Nephron (organoid): ENCODE measurements at regions not wholly inside any gene's neighbourhood (a gene's known extent, or its start where the extent isn't known, plus 50 kb on each side); places are given as distances from the start of the nearest gene placed in this dataset.
"Not testable (repeated sequence)": the region's sequence is repeated elsewhere in the genome, so short reads cannot be mapped to it uniquely, and the experiment has no call there.

Experiments
- H3K27ac Mint-ChIP-seq, 3 experiments: 2 replicates each; pipeline ENCODE4 v1.8.0; 2020; ENCODE audit warnings: mixed read lengths in 3 of 3, mild to moderate bottlenecking in 2 of 3, moderate library complexity in 1 of 3
- H3K27me3 Mint-ChIP-seq: 2 replicates; pipeline ENCODE4 v1.8.0; 2021; ENCODE audit warnings: low read depth, mild to moderate bottlenecking, moderate library complexity, mixed read lengths
- H3K36me3 Mint-ChIP-seq: 2 replicates; pipeline ENCODE4 v1.8.0; 2020; ENCODE audit warnings: low read depth, mixed read lengths
- H3K4me1 Mint-ChIP-seq: 2 replicates; pipeline ENCODE4 v1.8.0; 2020; ENCODE audit warnings: mixed read lengths
- H3K4me3 Mint-ChIP-seq, 3 experiments: 2 replicates each; pipeline ENCODE4 v1.8.0; 2020; ENCODE audit warnings: mild to moderate bottlenecking in 3 of 3, mixed read lengths in 3 of 3, moderate library complexity in 2 of 3
- H3K9me3 Mint-ChIP-seq: 2 replicates; pipeline ENCODE4 v1.8.0; 2020; ENCODE audit warnings: mixed read lengths
- TF ChIP-seq, protein P1 (sequence below), 3 experiments: fragments of 200-600 bp; sonication (generic); IDR thresholded peaks; one replicate each; pipeline ENCODE4 v1.5.0; 2021; ENCODE audit warnings: antibody characterized with exemption in 3 of 3; ENCODE audit not compliant: unreplicated experiment in 3 of 3

- no peaks in the 10 kb centered on the region for H3K36me3 Mint-ChIP-seq
- H3K9me3 Mint-ChIP-seq, result peaks cover 44% of the 10 kb centered on the region
- no peaks in the 10 kb centered on the region for H3K27me3 Mint-ChIP-seq
- TF ChIP-seq, protein P1, sequence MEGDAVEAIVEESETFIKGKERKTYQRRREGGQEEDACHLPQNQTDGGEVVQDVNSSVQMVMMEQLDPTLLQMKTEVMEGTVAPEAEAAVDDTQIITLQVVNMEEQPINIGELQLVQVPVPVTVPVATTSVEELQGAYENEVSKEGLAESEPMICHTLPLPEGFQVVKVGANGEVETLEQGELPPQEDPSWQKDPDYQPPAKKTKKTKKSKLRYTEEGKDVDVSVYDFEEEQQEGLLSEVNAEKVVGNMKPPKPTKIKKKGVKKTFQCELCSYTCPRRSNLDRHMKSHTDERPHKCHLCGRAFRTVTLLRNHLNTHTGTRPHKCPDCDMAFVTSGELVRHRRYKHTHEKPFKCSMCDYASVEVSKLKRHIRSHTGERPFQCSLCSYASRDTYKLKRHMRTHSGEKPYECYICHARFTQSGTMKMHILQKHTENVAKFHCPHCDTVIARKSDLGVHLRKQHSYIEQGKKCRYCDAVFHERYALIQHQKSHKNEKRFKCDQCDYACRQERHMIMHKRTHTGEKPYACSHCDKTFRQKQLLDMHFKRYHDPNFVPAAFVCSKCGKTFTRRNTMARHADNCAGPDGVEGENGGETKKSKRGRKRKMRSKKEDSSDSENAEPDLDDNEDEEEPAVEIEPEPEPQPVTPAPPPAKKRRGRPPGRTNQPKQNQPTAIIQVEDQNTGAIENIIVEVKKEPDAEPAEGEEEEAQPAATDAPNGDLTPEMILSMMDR (IDR thresholded peaks at IDR 0.05; ENCODE audit: unreplicated experiment in 3 of 3), result no peak
- H3K27ac Mint-ChIP-seq, result no peak overlapping the region
- no peak overlapping the region for H3K4me3 Mint-ChIP-seq
- H3K4me1 Mint-ChIP-seq, result no peaks in the 10 kb centered on the region
Observed at GRCh38 chr3:153422314-153422713, 260.3 kb downstream of the RAP2B start.

GRCh38 chr3:153423820-153424219 lies 261.8 kb downstream of the RAP2B start:
- not testable (repeated sequence) for H3K27me3 Mint-ChIP-seq, H3K27ac Mint-ChIP-seq, H3K4me1 Mint-ChIP-seq, H3K36me3 Mint-ChIP-seq, H3K4me3 Mint-ChIP-seq
- peaks cover 40% of the 10 kb centered on the region for H3K9me3 Mint-ChIP-seq

GRCh38 chr3:153426344-153426743 lies 264.3 kb downstream of the RAP2B start:
- H3K27ac Mint-ChIP-seq, result no peak overlapping the region
- no peak overlapping the region for H3K4me3 Mint-ChIP-seq
- no peaks in the 10 kb centered on the region for H3K36me3 Mint-ChIP-seq
- no peaks in the 10 kb centered on the region for H3K4me1 Mint-ChIP-seq
- no peaks in the 10 kb centered on the region for H3K27me3 Mint-ChIP-seq
- TF ChIP-seq, protein P1 (IDR thresholded peaks at IDR 0.05; ENCODE audit: unreplicated experiment in 3 of 3), result no peak
- peaks cover 26% of the 10 kb centered on the region for H3K9me3 Mint-ChIP-seq

GRCh38 chr3:153426803-153427202 lies 264.8 kb downstream of the RAP2B start:
- H3K4me1 Mint-ChIP-seq, result no peaks in the 10 kb centered on the region
- peaks cover 26% of the 10 kb centered on the region for H3K9me3 Mint-ChIP-seq
- H3K27me3 Mint-ChIP-seq, result no peaks in the 10 kb centered on the region
- no peak overlapping the region for H3K4me3 Mint-ChIP-seq
- H3K36me3 Mint-ChIP-seq, result no peaks in the 10 kb centered on the region
- TF ChIP-seq, protein P1 (IDR thresholded peaks at IDR 0.05; ENCODE audit: unreplicated experiment in 3 of 3), result no peak
- H3K27ac Mint-ChIP-seq, result no peak overlapping the region

DNA sequence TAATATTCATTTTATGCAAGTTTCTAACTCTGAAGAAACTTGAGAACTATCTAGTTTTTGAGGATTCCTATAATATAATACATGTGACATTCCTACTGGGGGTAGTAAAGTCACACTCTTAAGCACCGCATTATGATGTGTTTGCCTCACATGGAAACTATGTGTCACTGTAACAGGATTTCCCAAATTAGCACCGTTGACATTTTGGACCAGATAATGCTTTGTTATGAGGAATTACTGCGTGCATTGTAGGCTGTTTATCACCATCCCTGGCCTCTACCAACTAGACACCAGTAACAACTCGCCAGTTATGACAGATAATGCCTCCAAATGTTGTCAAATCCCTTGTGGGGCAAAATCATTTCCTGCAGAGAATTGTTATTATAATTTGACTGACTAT lies 267.8 kb downstream of the RAP2B start:
- H3K27ac Mint-ChIP-seq, result no peak overlapping the region
- H3K4me3 Mint-ChIP-seq, result no peak overlapping the region
- no peaks in the 10 kb centered on the region for H3K27me3 Mint-ChIP-seq
- no peaks in the 10 kb centered on the region for H3K9me3 Mint-ChIP-seq
- H3K36me3 Mint-ChIP-seq, result no peaks in the 10 kb centered on the region
- no peaks in the 10 kb centered on the region for H3K4me1 Mint-ChIP-seq
- TF ChIP-seq, protein P1 (IDR thresholded peaks at IDR 0.05; ENCODE audit: unreplicated experiment in 3 of 3), result no peak

GRCh38 chr3:153431076-153431475 lies 269.1 kb downstream of the RAP2B start:
- no peaks in the 10 kb centered on the region for H3K27me3 Mint-ChIP-seq
- H3K4me1 Mint-ChIP-seq, result no peaks in the 10 kb centered on the region
- no peaks in the 10 kb centered on the region for H3K9me3 Mint-ChIP-seq
- H3K27ac Mint-ChIP-seq, result no peak overlapping the region
- no peaks in the 10 kb centered on the region for H3K36me3 Mint-ChIP-seq
- TF ChIP-seq, protein P1 (IDR thresholded peaks at IDR 0.05; ENCODE audit: unreplicated experiment in 3 of 3), result no peak
- no peak overlapping the region for H3K4me3 Mint-ChIP-seq
